ENCODE measurements at regions not wholly inside any gene's neighbourhood (a gene's known extent, or its start where the extent isn't known, plus 50 kb on each side); places are given as distances from the start of the nearest gene placed in this dataset.
"Not testable (repeated sequence)": the region's sequence is repeated elsewhere in the genome, so short reads cannot be mapped to it uniquely, and the experiment has no call there.

DNA sequence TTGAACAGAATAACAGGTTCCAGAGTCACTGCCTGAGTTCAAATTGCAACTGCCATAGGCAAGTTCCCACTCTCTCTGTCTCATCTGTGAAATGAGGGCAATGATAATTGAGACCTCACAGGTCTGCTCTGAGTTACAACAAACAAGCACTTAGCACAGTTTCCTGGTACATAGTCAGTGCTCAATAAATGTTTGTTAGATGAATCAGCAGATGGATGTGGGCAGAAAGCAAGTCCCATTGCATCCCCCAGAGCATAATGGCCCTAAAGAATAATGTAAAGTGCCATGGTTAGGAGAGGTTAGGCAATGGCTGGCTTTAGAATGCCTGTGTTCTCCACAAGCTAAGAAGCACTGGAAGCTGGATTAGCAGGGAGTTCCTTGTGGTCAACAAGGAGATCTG, 136.5 kb upstream of the LARP1 start:
- DNase-seq: no peak

- no peak for DNase-seq
These were observed 136.6 kb upstream of the HAND1 start for GRCh38 chr5:154614595-154614994.

DNA sequence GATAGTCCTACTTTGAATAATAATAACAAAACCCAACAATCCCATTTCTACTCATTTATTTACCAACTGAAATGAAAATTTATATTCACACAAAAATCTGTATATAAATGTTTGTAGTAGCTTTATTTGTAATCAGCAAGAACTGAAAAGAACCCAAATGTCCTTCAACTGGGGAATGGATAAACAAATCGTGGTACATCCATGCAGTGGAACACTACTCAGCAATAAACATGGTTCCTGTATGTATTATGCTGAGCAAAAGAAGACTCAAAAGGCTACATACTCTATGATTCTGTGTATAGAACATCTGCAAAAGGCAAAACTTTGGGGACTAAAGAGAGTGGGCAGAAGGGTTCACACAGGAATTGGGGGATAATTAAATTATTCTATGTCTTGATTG, 136.1 kb upstream of the HAND1 start:
- DNase-seq: no peak

GRCh38 chr5:154612666-154613065, 134.6 kb upstream of the HAND1 start:
- DNase-seq: no peak

- no peak for DNase-seq
These were observed 133.3 kb upstream of the HAND1 start for GRCh38 chr5:154611341-154611767.

- DNase-seq: peak; percentile 51 to 53
These were observed 132.5 kb upstream of the HAND1 start for GRCh38 chr5:154610321-154611154.

DNA sequence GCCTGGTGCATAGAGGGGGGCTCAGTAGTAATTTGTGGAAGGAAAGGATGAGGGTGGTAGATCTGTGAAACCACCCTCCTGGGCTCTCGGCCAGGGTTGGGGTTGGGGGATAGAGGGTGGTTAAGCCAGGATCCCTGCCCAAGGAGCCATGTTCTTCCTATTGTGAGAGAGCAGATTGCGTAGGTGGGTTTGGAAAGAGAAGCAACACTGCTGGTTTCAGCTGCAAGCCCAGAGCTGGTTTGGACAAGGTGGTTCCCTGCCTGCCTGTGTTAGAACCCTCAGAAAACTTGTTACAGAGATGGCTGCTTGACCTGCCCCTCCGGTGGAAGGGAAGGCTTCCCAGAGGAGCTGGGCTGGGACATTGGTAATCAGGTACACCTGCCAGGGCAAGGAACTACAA, 131.2 kb upstream of the HAND1 start:
- DNase-seq: no peak

DNA sequence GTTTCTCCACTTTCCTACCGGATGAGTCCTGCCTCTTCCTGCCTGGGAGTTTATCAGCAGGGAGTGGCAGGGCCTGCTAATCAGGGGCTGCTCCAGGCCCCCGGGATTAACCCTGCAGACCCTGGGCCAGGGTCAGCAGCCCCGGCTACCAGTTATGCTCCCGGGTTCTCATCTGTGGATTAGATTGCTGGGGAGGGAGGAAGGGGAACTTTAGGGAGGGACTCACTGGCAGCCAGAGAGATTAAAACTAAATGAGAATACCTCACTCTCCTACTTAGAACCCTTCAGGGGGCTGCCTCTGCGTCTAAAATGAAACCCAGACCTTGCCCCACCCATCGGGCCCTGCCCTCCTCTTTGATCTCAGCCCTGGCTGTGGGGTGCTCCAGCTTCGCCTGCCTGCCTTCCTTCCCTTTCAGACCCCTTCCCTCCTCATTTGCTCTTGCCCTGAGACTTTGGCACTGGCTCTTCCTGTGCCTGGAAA, 130.5 kb upstream of the HAND1 start:
- no peak for DNase-seq

- DNase-seq: no peak
These were observed 129.7 kb upstream of the HAND1 start for GRCh38 chr5:154607746-154608145.

GRCh38 chr5:154606246-154606645, 128.2 kb upstream of the HAND1 start:
- no peak for DNase-seq

DNA sequence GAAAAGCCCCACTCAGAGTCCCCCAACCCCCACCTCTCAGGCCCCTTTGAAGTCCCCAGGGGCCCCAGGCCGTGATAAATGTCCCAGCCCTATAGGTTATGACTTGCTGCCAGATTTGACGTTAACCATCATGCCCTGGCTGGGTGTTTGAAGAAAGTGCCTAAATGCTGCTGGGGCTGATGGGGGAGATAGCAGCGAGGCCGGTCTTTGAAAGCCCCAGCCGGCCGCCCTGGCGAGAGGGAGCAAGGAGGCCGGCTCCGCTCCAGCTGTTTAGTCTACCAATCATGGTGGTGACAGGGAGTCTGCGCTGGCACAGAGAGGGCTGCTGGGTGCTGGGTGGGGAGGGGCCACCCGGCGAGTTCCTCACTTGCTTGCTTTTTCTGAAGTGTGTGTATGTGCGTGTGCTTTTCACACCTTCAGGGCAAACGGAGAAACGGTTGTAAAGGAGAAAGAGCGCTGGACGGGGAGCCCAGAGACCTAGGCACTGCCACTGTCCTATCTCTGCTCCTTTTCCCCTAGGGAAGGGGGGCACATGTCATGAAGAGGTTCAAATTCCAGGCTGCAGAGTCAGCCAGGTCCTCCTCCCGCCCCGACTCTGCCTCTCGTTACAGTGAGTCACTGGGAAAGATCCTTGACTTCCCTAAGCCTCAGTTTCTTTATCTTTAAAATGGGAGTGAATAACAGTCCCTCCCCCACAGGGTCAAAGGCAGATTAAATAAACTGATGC, 126.1 kb upstream of the HAND1 start:
- DNase-seq: peak in 1 of 2 experiments; percentile 12

DNA sequence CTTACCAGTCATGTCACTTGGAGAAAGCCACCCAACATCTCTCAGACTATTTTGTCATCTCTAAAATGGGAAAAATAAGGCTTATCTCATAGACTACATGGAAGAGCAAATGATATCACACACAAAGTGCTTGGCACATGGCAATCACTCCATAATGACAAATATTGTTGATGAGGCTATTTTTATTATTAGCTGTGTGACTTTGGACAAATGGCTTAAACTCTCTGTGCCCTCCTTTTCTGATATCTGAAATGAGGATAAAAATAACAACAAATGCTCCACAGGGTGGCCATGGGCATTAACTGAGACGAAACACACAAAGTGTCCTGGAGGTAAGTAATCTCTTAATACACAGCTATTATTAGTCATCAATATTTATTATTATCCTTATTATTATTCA, 125.5 kb upstream of the HAND1 start:
- no peak for DNase-seq

- no peak for DNase-seq
These were observed 125.0 kb upstream of the HAND1 start for GRCh38 chr5:154603011-154603410.

DNA sequence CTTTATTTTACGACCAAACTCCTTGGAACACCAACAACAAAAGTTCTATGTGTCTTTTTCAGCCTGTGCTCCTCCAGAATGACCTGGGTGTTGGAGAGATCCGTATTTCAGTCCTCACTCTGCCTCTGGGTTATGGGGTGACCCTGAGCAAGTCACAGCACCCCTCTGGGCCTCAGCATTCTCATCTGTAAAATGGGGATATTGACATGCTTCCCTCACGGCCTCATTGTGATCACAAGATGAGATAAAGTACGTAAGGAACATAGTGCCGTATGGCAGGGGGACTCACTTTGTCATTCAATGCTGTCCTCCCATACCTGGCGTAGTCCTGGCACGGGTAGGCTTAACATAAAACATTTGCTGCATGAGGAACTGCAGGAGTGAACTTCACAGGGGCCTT, 123.0 kb upstream of the HAND1 start:
- no peak for DNase-seq

DNA sequence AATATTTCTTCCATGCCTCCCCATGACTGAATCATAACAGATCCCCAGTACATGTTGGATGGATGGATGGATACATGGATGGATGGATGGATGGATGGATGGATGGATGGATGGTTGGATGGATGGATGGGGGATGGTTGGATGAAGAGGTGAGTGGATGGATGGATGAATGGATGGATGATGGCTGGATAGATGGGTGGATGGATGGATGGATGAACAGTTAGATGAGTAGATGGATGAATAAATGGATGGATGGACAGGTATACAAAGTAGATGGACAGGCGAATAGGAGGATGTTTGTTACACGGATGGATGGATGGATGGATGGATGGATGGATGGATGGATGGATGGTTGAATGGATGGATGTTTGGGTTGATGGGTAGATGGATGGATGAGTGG, 120.0 kb upstream of the HAND1 start:
- no peak for DNase-seq

DNA sequence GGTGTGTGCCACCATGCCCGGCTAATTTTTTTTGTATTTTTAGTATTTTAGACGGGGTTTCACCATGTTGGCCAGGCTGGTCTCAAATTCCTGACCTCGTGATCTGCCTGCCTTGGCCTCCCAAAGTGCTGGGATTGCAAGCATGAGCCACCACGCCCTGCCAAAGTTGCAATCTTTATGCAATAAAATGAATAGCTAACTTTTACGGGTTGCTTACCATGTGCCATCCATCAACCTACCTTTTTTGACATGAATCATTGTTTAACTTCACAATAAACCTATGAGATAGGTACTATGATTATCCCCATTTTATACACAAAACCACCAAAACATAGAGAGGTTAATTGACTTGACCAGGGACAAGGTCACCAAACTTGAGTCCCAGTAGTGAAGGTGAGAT, 118.8 kb upstream of the HAND1 start:
- DNase-seq: not testable (repeated sequence)

DNA sequence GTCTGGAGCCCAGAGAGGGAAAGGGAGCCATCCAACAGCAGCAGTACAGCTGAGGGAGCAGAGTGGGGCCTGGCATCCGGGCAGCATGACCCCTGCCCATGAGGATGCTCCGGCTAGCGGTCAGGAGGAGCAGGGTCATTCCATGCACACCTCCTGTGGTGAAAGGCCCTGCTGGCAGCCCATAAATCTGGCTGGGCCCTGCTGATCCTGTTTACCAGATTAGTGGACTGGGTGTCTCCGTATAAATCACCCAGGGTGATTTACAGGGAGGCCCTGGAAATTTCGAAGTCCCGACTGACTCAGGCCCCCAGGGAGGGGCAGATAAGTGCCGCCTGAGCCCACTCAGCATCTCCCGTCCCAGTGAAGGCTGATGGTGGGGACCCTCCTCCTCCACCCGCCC, 117.6 kb upstream of the HAND1 start:
- DNase-seq: no peak

DNA sequence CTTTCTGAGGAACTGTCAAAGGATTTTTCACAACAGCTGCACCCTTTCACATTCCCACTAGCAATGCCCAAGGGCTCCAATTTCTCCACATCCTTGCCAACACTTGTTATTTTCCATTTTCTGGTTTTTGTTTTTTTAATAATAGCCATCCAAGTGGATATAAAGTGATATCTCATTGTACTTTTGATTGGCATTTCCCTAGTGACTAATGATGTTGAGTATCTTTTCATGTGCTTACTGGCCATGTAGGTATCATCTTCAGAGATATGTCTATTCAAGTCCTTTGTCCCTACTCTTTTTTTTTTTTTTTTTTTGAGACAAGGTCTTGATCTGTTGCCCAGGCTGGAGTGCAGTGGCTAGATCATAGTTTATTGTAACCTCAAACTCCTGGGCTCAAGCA, 115.8 kb upstream of the HAND1 start:
- no peak for DNase-seq

GRCh38 chr5:154593071-154593470, 115.0 kb upstream of the HAND1 start:
- DNase-seq: no peak

GRCh38 chr5:154590093-154590724, 112.2 kb upstream of the HAND1 start:
- no peak for DNase-seq

- no peak for DNase-seq
These were observed 111.5 kb upstream of the HAND1 start for GRCh38 chr5:154589511-154589910.

DNA sequence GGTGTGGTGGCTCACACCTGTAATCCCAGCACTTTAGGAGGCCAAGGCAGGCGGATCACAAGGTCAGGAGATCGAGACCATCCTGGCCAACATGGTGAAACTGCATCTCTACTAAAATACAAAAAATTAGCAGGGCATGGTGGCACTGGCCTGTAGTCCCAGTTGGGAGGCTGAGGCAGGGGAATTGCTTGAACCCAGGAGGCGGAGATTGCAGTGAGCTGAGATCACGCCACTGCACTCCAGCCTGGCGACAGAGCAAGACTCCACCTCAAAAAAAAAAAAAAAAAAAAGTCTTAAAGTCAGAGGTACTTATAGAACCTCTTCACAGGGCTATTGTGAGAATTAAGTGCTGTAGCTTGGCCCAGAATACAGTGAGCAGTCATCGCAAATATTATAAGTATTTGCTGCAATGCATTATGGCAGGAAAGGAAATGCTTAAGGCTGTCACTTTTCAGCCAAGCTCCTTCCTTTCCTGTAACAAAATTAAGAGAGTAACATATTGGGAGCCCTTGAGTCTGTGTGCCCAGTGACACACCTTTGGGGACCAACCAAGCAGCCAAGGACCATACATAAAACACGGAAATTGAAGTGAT, 110.9 kb upstream of the HAND1 start:
- DNase-seq: not testable (repeated sequence)

DNA sequence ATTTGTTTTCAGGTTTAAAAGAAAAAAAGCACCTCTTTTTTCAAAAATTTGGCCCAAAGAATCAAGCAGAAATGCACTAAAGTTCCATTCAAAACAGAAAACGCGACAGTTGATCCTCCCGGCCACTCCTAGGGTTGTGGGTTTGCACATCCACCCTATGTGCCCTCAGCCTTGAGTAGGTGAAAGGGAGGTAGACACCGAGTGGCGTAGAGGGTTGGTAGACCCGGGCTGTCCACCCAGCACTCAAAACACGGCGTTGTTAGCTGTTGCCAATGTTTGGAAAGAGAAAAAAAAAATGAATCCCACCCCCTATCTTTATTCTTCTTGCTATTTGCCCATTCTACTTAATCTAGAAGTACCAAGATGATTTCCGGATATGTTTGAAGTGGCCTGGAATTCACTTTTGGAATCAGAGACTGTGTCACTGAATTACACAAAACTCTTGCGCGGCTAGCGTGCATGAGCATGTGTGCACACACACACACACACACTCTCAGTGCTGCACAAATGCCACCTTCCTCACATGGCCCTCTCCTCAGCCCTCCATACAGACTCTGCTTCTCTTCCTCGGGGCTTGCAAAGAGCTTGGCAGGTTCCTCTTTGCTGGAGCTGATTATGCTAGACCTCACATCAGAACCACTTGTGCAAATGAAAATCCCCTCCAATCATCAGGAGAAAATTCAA, 110.2 kb upstream of the HAND1 start:
- no peak for DNase-seq
